Neural cell (in vitro differentiated cells): ENCODE measurements at regions not wholly inside any gene's neighbourhood (a gene's known extent, or its start where the extent isn't known, plus 50 kb on each side); places are given as distances from the start of the nearest gene placed in this dataset.

Experiments used
- CTCF ChIP-seq: fragments of 450-650 bp; IDR thresholded peaks from 2 replicates; pipeline ENCODE4 v1.5.1; 2014; ENCODE audit warnings: antibody characterized with exemption, mild to moderate bottlenecking, moderate library complexity; ENCODE audit not compliant: poor library complexity, severe bottlenecking
- EP300 ChIP-seq: fragments of 450-650 bp; conservative IDR thresholded peaks from 2 replicates; pipeline ENCODE4 v1.6.1; 2014; ENCODE audit warnings: antibody characterized with exemption, mild to moderate bottlenecking, moderate library complexity; ENCODE audit not compliant: poor library complexity, severe bottlenecking
- EZH2 ChIP-seq: fragments of 200-600, 300-800 bp; shearing (Covaris generic), sonication (generic); IDR thresholded peaks from 2 replicates; pipeline ENCODE4 v1.6.1; 2014; ENCODE audit warnings: antibody characterized with exemption, low read length, borderline replicate concordance, mild to moderate bottlenecking; ENCODE audit not compliant: insufficient read depth, poor library complexity, severe bottlenecking
- POLR2AphosphoS5 ChIP-seq: IDR thresholded peaks from 2 replicates; pipeline ENCODE4 v1.6.1; 2012
- RAD21 ChIP-seq: fragments of 450-650 bp; conservative IDR thresholded peaks from 2 replicates; pipeline ENCODE4 v1.6.1; 2014; ENCODE audit warnings: antibody characterized with exemption, mild to moderate bottlenecking, moderate library complexity
- REST ChIP-seq: IDR thresholded peaks from 2 replicates; pipeline ENCODE4 v1.6.1; 2012; ENCODE audit warnings: borderline replicate concordance
- SMC3 ChIP-seq: fragments of 450-650 bp; conservative IDR thresholded peaks from 2 replicates; pipeline ENCODE4 v1.6.1; 2014; ENCODE audit warnings: antibody characterized with exemption, mild to moderate bottlenecking, moderate library complexity; ENCODE audit not compliant: poor library complexity
- TAF1 ChIP-seq: IDR thresholded peaks from 2 replicates; pipeline ENCODE4 v1.6.1; 2012; ENCODE audit warnings: low read depth

- TF ChIP-seq CTCF (no peak), EZH2 (no peak), POLR2AphosphoS5 (no peak), EP300 (no peak), SMC3 (no peak), REST (no peak), RAD21 (no peak), TAF1 (no peak)
These were observed 465.4 kb upstream of the C16orf82 start for GRCh38 chr16:26601335-26601734.
